NB4 (cell line): ENCODE measurements at regions not wholly inside any gene's neighbourhood (a gene's known extent, or its start where the extent isn't known, plus 50 kb on each side); places are given as distances from the start of the nearest gene placed in this dataset.

Source experiments
- CTCF ChIP-seq: IDR thresholded peaks from one replicate; pipeline ENCODE4 v1.5.1; 2012; ENCODE audit warnings: low read depth, low read length
- POLR2A ChIP-seq: IDR thresholded peaks from 2 replicates; pipeline ENCODE4 v1.6.1; 2011; ENCODE audit warnings: mild to moderate bottlenecking; ENCODE audit not compliant: insufficient read length; ENCODE audit errors: extremely low read depth

- TF ChIP-seq CTCF (no peak), POLR2A (no peak)
Observed at GRCh38 chrX:109863811-109864210, 130.8 kb upstream of the ACSL4 start.
